ENCODE measurements at regions not wholly inside any gene's neighbourhood (a gene's known extent, or its start where the extent isn't known, plus 50 kb on each side); places are given as distances from the start of the nearest gene placed in this dataset.

DNA sequence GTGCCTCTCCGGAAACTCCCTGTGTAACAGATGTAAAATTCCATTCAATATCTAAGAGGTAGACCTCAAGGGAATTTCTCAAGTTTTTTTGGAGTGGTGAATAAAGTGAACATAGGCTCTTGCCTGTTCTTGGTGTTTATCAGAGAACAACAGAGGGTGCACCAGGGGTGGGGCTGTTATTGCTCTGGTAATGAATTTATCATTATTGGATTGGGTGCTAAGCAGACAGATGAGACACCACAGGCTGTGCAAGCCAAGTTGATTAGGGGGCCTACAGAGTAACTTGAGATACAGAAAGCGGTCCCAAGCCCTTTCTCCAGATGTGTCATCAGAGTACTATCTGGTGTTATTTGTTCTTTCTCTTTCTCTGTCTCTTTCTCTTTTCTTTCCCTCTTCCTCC, 286.3 kb downstream of the OSR1 start:
- no peaks in the 10 kb centered on the region for H3K9me3 ChIP-seq
- intact Hi-C loops (cut with micrococcal nuclease; ENCODE audit: unreplicated experiment): no loop called here
- Mint-ChIP-seq H3K4me1 (ENCODE audit: low read depth, unreplicated experiment) (no peaks in the 10 kb centered on the region), H3K27ac (ENCODE audit: unreplicated experiment) (no peak overlapping the region), H3K4me3 (ENCODE audit: unreplicated experiment) (no peak overlapping the region), H3K36me3 (ENCODE audit: insufficient read depth, unreplicated experiment) (no peaks in the 10 kb centered on the region), H3K27me3 (ENCODE audit: insufficient read depth, unreplicated experiment) (peaks cover 2% of the 10 kb centered on the region), H3K9me3 (ENCODE audit: unreplicated experiment) (no peaks in the 10 kb centered on the region)
- no peaks in the 10 kb centered on the region for H3K36me3 ChIP-seq (ENCODE audit: control insufficient read depth, insufficient read depth, low read length)
- CTCF ChIA-PET: no interaction called here
- no peak for TF ChIP-seq CTCF (IDR thresholded peaks at IDR 0.05; ENCODE audit: insufficient read depth in 1 of 2, low read depth in 1 of 2, low read length in 1 of 2, severe bottlenecking in 1 of 2, unreplicated experiment in 1 of 2)
- DNase-seq: no peak
- BruUV-seq (replicated peaks): no TSS peak
- POLR2A ChIA-PET: no interaction called here
- no peaks in the 10 kb centered on the region for H3K4me1 ChIP-seq
- no peaks in the 10 kb centered on the region; the same call in 1 of the 2 replicates for H3K27me3 ChIP-seq (replicated peaks; ENCODE audit: control insufficient read depth, insufficient read depth, low read length)
- no peak overlapping the region for H3K4me3 ChIP-seq (ENCODE audit: low read depth, low read length)

DNA sequence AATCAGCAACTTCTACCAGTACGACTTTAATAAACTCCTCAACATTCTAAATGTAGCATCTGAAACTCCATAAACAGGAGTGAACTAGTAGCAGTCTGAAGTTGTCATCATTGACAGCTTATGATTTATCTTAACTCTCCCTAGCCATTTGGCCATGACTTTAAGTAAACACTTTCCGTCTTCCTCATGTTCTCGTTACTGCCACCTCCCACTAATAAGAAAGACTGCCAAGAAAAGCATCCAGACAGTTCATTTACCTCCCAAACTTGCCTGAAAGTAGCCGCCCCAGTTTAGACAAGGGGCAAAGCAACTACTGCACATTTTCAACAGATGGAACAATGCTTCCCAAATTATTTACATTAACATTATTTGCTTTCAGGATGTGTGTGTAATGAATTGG, 287.5 kb downstream of the OSR1 start:
- no peaks in the 10 kb centered on the region for H3K36me3 Mint-ChIP-seq (ENCODE audit: insufficient read depth, unreplicated experiment)
- Histone ChIP-seq H3K36me3 (ENCODE audit: control insufficient read depth, insufficient read depth, low read length) (no peaks in the 10 kb centered on the region), H3K4me3 (ENCODE audit: low read depth, low read length) (no peak overlapping the region), H3K4me1 (no peaks in the 10 kb centered on the region), H3K9me3 (no peaks in the 10 kb centered on the region), H3K27me3 (replicated peaks; ENCODE audit: control insufficient read depth, insufficient read depth, low read length) (no peaks in the 10 kb centered on the region; the same call in 1 of the 2 replicates)
- intact Hi-C loops (cut with micrococcal nuclease; ENCODE audit: unreplicated experiment): no loop called here
- TF ChIP-seq CTCF (IDR thresholded peaks at IDR 0.05; ENCODE audit: insufficient read depth in 1 of 2, low read depth in 1 of 2, low read length in 1 of 2, severe bottlenecking in 1 of 2, unreplicated experiment in 1 of 2): no peak
- DNase-seq: no peak
- H3K27ac Mint-ChIP-seq (ENCODE audit: unreplicated experiment): no peak overlapping the region
- no peak overlapping the region for H3K4me3 Mint-ChIP-seq (ENCODE audit: unreplicated experiment)
- no TSS peak for BruUV-seq (replicated peaks)
- ChIA-PET POLR2A (no interaction called here), CTCF (no interaction called here)
- H3K4me1 Mint-ChIP-seq (ENCODE audit: low read depth, unreplicated experiment): no peaks in the 10 kb centered on the region
- H3K27me3 Mint-ChIP-seq (ENCODE audit: insufficient read depth, unreplicated experiment): peaks cover 2% of the 10 kb centered on the region
- no peaks in the 10 kb centered on the region for H3K9me3 Mint-ChIP-seq (ENCODE audit: unreplicated experiment)

- no TSS peak for BruUV-seq (replicated peaks)
- Mint-ChIP-seq H3K27me3 (ENCODE audit: insufficient read depth, unreplicated experiment) (peaks cover 2% of the 10 kb centered on the region), H3K4me3 (ENCODE audit: unreplicated experiment) (no peak overlapping the region), H3K36me3 (ENCODE audit: insufficient read depth, unreplicated experiment) (no peaks in the 10 kb centered on the region), H3K9me3 (ENCODE audit: unreplicated experiment) (no peaks in the 10 kb centered on the region), H3K4me1 (ENCODE audit: low read depth, unreplicated experiment) (no peaks in the 10 kb centered on the region), H3K27ac (ENCODE audit: unreplicated experiment) (no peak overlapping the region)
- no peaks in the 10 kb centered on the region for H3K27me3 ChIP-seq (replicated peaks; ENCODE audit: control insufficient read depth, insufficient read depth, low read length)
- ChIA-PET CTCF (no interaction called here), POLR2A (no interaction called here)
- H3K36me3 ChIP-seq (ENCODE audit: control insufficient read depth, insufficient read depth, low read length): no peaks in the 10 kb centered on the region
- no peak for DNase-seq
- H3K4me1 ChIP-seq: no peaks in the 10 kb centered on the region
- H3K9me3 ChIP-seq: no peaks in the 10 kb centered on the region
- no peak for TF ChIP-seq CTCF (IDR thresholded peaks at IDR 0.05; ENCODE audit: insufficient read depth in 1 of 2, low read depth in 1 of 2, low read length in 1 of 2, severe bottlenecking in 1 of 2, unreplicated experiment in 1 of 2)
- intact Hi-C loops (cut with micrococcal nuclease; ENCODE audit: unreplicated experiment): no loop called here
- H3K4me3 ChIP-seq (ENCODE audit: low read depth, low read length): no peak overlapping the region
These were observed 290.2 kb downstream of the OSR1 start for GRCh38 chr2:19068206-19068605.
